Activated CD8-positive, alpha-beta memory T cell treated with anti-CD3 and anti-CD28 coated beads, Interleukin-2, amount 10 ng/mL, durations not matched to agents 7 days and 5 days (primary cell): ENCODE measurements at regions not wholly inside any gene's neighbourhood (a gene's known extent, or its start where the extent isn't known, plus 50 kb on each side); places are given as distances from the start of the nearest gene placed in this dataset.
"Not testable (repeated sequence)": the region's sequence is repeated elsewhere in the genome, so short reads cannot be mapped to it uniquely, and the experiment has no call there.

ENCODE experiments used
- ATAC-seq: fragments of 150-1000 bp; cut with Tn5 transposase; one replicate; pipeline ENCODE4 v1.10.0; 2021; ENCODE audit warnings: moderate library complexity
- CTCF ChIA-PET: fragments of 350-600 bp; sonication (Branson Sonifier 250); formaldehyde crosslinking; loops from one replicate; lab custom pipeline; 2021; ENCODE audit warnings: antibody characterized with exemption; lab: Charles Lee
- DNase-seq: peaks from one replicate; pipeline ENCODE4 v3.0.0-alpha.2; 2020
- H3K27ac Mint-ChIP-seq: one replicate; pipeline ENCODE4 v1.8.0; 2021; ENCODE audit warnings: mild to moderate bottlenecking, mixed read lengths
- H3K27me3 Mint-ChIP-seq: one replicate; pipeline ENCODE4 v1.8.0; 2021; ENCODE audit warnings: mixed read lengths
- H3K36me3 Mint-ChIP-seq: one replicate; pipeline ENCODE4 v1.8.0; 2021; ENCODE audit warnings: mild to moderate bottlenecking, mixed read lengths
- H3K4me1 Mint-ChIP-seq: one replicate; pipeline ENCODE4 v1.8.0; 2021; ENCODE audit warnings: mixed read lengths
- H3K4me3 Mint-ChIP-seq: one replicate; pipeline ENCODE4 v1.8.0; 2021; ENCODE audit warnings: mild to moderate bottlenecking, moderate library complexity, mixed read lengths
- H3K9me3 Mint-ChIP-seq: one replicate; pipeline ENCODE4 v1.8.0; 2022; ENCODE audit warnings: low read depth, mixed read lengths

DNA sequence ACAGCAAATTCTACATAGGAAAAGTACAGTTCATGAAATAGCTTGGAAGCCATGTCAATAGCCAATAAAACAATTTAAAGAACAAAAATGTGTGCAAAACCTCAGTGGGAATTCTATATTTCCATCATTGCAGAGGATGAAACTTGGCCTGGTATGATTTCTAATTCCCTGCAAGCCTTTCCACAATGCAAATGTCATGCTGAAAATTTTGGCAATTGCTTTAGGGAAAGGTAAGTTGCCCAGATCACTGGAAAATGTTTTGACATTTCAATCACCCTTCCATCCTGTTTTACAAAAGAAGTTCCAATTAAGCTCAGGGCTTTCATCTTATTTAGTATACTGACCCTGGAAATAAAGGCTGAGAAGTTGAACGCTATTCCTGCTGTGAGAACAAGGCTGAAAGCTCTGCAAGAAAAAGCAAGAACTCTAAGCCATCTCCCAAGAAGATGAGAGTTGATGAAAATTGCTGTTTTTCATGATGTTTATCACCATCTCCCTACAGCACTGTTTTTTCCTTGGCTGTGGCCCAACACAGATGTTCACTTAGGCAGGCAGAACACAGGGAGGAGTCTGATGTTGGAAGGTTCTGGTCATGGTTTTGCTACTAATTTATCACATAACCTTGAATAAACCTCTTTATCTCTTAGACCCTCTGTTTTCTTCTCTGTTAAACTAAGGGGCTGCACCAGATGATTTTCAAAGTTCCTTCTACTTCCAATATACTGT is 263.7 kb downstream of the KCTD12 start:
- CTCF ChIA-PET: interaction anchor here (1.5 kb wide), 1 partner anchor 57 kb away, joined by 3 read pairs; no protein-coding TSS in a partner anchor

DNA sequence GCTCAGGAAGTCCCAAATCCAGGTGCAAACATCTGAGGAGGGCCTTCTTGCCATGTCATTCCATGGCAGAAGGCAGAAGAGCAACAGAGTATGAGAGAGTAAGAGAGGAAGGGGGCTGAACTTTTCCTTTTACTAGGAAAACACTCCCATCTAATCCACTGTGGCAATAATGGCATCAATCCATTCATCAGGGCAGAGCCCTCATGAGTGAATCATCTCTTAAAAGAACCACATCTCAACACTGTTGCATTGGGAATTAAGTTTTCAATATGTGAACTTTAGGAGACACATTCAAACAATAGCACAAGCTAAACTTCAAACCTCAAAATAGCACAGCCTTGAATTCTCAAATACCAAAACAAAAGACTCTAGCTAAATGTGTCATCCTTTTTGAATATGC is 264.5 kb downstream of the KCTD12 start:
- Mint-ChIP-seq H3K36me3 (no peaks in the 10 kb centered on the region), H3K4me3 (no peak overlapping the region), H3K27ac (no peak overlapping the region), H3K9me3 (no peaks in the 10 kb centered on the region), H3K4me1 (no peaks in the 10 kb centered on the region), H3K27me3 (no peaks in the 10 kb centered on the region)
- DNase-seq (no peak), ATAC-seq (no peak)
- CTCF ChIA-PET: no interaction called here

More for the DNA sequence above, 263.7 kb downstream of the KCTD12 start:
- Mint-ChIP-seq H3K4me3 (no peak overlapping the region), H3K27me3 (no peaks in the 10 kb centered on the region), H3K9me3 (no peaks in the 10 kb centered on the region), H3K4me1 (no peaks in the 10 kb centered on the region), H3K27ac (no peak overlapping the region), H3K36me3 (no peaks in the 10 kb centered on the region)
- ATAC-seq: no peak
- DNase-seq: no peak

DNA sequence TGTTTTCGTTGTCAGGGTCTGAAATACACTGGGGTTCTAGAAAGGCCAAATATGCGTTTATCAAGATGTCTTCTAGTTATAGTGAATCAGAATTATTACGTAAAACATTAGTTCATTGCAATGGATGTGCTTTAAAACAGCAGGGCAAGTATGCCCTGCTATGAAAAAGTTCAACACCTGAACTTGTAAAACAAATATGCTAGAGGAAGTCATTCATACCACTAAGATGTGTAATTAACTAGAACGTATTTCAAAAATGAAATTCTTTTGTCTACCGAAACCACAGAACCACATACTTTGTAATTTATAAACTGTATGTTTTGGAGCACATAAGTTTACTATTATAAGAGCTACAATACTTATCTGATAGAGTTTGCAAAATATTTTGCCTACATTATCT is 266.2 kb downstream of the KCTD12 start:
- DNase-seq (no peak), ATAC-seq (no peak)
- CTCF ChIA-PET: no interaction called here
- H3K27ac Mint-ChIP-seq: no peak overlapping the region
- H3K9me3 Mint-ChIP-seq: no peaks in the 10 kb centered on the region
- H3K27me3 Mint-ChIP-seq: no peaks in the 10 kb centered on the region
- no peaks in the 10 kb centered on the region for H3K36me3 Mint-ChIP-seq
- H3K4me3 Mint-ChIP-seq: no peak overlapping the region
- H3K4me1 Mint-ChIP-seq: no peaks in the 10 kb centered on the region

DNA sequence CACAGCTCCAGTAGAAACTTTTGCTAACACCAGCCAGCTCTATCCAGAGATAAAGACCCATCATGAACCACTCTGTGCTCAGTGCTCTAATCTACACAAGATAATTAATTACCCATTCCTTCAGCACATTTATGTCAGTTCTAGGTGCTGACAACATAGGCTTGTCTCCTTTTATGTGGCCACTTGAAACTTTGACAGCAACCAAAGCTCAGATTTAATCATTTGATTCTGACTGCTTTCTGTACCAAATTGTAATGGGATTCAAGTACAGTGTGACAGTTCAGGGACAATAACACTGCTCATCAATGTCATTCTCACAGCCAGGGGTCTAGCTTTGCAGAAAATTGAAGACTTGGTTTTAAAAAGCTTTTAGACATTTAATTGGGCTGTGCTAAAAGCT is 266.6 kb downstream of the KCTD12 start:
- no peaks in the 10 kb centered on the region for H3K9me3 Mint-ChIP-seq
- DNase-seq (no peak), ATAC-seq (no peak)
- H3K4me3 Mint-ChIP-seq: no peak overlapping the region
- H3K36me3 Mint-ChIP-seq: no peaks in the 10 kb centered on the region
- CTCF ChIA-PET: no interaction called here
- H3K27me3 Mint-ChIP-seq: no peaks in the 10 kb centered on the region
- no peak overlapping the region for H3K27ac Mint-ChIP-seq
- H3K4me1 Mint-ChIP-seq: no peaks in the 10 kb centered on the region

DNA sequence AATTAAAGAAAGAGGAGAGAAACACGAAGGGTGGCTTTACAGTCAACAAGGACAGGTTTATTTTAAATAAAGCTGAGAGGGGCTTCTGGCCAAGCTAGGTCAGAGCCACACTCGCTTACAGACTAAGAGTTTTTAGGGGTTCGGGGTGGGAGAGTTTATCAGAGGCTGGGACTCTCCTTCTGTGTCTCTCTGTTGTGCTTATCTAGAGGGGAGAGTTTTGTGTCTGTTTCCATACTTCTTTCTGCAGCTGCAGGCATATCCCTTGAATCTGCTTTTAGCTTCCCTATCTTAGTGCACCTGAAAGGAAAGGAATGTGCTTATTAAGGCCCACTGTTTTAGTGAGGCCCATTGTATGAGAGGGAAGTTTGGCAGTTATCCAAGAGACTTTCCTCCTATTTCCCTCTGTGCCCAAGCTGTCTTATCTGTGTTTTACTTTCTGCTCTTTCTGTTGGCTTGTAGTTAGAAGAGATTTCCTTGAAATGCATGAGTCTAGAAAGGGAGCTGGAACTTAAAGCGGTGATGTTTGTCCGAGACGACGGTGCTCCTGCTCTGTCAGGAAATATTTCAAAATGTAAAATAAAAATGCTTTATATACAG is 275.3 kb downstream of the KCTD12 start:
- DNase-seq (no peak), ATAC-seq (no peak)
- CTCF ChIA-PET: no interaction called here
- no peak overlapping the region for H3K4me3 Mint-ChIP-seq
- H3K36me3 Mint-ChIP-seq: no peaks in the 10 kb centered on the region
- H3K27ac Mint-ChIP-seq: no peak overlapping the region
- no peaks in the 10 kb centered on the region for H3K9me3 Mint-ChIP-seq
- no peaks in the 10 kb centered on the region for H3K4me1 Mint-ChIP-seq
- no peaks in the 10 kb centered on the region for H3K27me3 Mint-ChIP-seq

DNA sequence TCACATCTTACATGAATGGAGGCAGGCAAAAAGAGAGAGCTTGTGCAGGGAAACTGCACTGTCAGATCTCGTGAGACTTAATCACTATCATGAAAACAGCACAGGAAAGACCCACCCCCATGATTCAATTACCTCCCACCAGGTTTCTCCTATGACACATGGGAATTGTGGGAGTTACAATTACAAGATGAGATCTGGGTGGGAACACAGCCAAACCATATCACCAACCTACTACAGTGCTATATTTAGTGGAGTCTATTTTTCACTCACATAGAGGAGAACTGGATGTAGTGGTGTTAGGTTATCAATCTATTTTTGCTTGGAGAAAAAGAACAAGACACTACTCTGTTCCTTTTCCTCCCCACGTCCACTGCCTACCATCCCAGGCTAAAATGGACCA is 276.6 kb downstream of the KCTD12 start:
- no peak overlapping the region for H3K27ac Mint-ChIP-seq
- H3K36me3 Mint-ChIP-seq: no peaks in the 10 kb centered on the region
- DNase-seq: no peak
- no peaks in the 10 kb centered on the region for H3K4me1 Mint-ChIP-seq
- ATAC-seq: no peak
- H3K9me3 Mint-ChIP-seq: no peaks in the 10 kb centered on the region
- CTCF ChIA-PET: no interaction called here
- H3K4me3 Mint-ChIP-seq: no peak overlapping the region
- no peaks in the 10 kb centered on the region for H3K27me3 Mint-ChIP-seq

DNA sequence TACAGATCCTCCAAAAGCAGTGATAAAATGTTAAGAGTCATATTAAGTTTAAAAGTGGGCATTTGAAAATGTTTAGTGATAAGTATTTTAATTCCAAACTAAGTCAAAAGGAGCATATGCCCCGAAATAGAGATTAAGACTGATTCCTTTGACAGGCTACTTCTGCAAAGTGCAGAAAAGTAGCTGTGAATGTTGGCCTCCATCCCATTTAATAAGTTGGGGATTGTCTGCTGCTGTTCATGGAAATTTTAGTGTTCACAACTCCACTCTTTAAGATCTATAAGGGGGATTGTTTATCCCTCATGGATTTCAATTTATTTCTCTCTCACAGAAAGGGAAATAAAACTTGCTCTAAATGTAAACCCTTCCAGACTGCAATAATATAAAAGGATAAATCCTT is 278.3 kb downstream of the KCTD12 start:
- H3K27ac Mint-ChIP-seq: no peak overlapping the region
- ATAC-seq: no peak

DNA sequence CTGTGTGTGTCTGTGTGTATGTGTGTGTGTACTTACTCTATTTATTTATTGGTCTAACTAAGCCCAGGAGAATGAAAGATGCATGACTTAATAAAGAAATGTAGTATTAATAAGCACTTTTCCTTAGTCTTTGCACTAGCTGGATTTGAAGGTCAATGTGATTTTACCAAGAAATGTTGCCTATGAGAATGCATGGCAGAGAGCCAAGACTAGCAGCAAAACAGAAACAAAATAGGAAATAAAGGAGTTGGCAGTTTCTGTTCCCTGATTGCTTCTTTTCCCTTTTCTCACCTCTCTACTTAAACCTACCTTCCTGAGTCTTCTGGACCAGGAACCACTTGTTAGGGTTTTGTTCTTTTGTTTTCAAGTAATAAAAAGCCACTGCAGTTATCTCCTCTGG is 286.1 kb downstream of the KCTD12 start:
- ATAC-seq: no peak
- CTCF ChIA-PET: no interaction called here
- Mint-ChIP-seq H3K27ac (no peak overlapping the region), H3K4me3 (no peak overlapping the region), H3K9me3 (no peaks in the 10 kb centered on the region), H3K27me3 (peaks cover 2% of the 10 kb centered on the region), H3K36me3 (no peaks in the 10 kb centered on the region), H3K4me1 (no peaks in the 10 kb centered on the region)
- DNase-seq: no peak

More for the DNA sequence above, 278.3 kb downstream of the KCTD12 start:
- DNase-seq: no peak
- Mint-ChIP-seq H3K9me3 (no peaks in the 10 kb centered on the region), H3K4me3 (no peak overlapping the region), H3K27me3 (no peaks in the 10 kb centered on the region), H3K4me1 (no peaks in the 10 kb centered on the region), H3K36me3 (no peaks in the 10 kb centered on the region)
- CTCF ChIA-PET: interaction anchor here (0.6 kb wide), 1 partner anchor 78 kb away, joined by 3 read pairs; no protein-coding TSS in a partner anchor

DNA sequence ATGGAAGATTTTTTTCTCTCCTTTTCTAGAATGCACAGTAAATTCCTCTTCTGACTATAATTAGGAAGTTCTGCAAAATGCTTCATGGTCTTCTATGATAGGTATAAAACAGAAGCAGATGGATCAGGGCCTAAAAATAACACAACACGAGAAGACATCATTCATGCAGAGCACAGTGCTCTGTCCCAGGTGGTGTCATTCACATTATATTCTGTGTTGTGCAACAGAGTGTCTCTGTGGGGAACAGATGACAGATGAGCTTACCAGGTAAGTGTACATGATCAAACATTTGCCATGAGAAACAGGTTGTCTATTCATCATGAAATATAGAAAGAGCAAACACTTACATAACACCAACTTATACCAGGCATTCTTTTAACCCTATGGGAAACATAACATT is 288.3 kb downstream of the KCTD12 start:
- Mint-ChIP-seq H3K36me3 (no peaks in the 10 kb centered on the region), H3K27ac (no peak overlapping the region), H3K27me3 (peaks cover 2% of the 10 kb centered on the region), H3K4me3 (no peak overlapping the region), H3K4me1 (no peaks in the 10 kb centered on the region), H3K9me3 (no peaks in the 10 kb centered on the region)
- CTCF ChIA-PET: no interaction called here
- ATAC-seq: no peak
- no peak for DNase-seq

DNA sequence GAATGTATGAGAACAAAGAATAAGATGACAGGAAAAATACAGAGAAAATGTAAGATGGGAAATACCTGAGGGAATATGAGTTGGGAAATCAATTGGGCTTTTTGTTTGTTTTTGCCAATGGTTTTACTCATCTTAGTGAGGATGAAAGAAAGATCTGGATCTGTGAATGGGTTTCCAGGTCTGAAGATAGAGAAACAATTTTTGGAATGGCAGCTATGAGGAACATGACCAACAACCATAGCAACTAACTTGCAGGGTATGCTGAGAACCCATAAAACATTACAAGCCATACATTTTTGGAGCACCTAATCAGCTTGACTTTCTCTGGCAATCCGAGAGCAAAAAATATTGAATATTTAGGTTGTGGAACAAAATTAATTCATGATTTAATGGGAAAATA is 290.0 kb downstream of the KCTD12 start:
- Mint-ChIP-seq H3K9me3 (no peaks in the 10 kb centered on the region), H3K4me1 (no peaks in the 10 kb centered on the region), H3K27ac (no peak overlapping the region), H3K4me3 (no peak overlapping the region), H3K36me3 (no peaks in the 10 kb centered on the region), H3K27me3 (peaks cover 2% of the 10 kb centered on the region)
- CTCF ChIA-PET: no interaction called here
- DNase-seq (no peak), ATAC-seq (no peak)

DNA sequence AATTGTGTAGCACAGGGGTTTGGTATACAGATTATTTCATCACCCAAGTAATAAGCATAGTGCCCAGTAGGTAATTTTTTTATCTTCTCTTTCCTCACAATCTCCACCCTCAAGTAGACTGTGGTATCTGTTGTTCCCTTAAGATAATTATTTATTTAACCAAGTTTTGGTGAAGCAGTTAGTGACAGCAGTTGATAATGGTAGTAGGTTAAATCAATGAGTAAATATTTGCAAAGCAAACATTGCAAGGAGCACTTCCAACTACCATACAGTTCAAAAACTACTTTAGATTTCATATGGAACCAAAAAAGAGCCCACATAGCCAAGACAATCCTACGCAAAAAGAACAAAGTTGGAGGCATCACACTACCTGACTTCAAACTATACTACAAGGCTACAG is 291.8 kb downstream of the KCTD12 start:
- no peak overlapping the region for H3K27ac Mint-ChIP-seq
- peaks cover 2% of the 10 kb centered on the region for H3K27me3 Mint-ChIP-seq
- ATAC-seq: no peak
- H3K4me3 Mint-ChIP-seq: no peak overlapping the region
- no peaks in the 10 kb centered on the region for H3K4me1 Mint-ChIP-seq
- DNase-seq: no peak
- CTCF ChIA-PET: no interaction called here
- H3K36me3 Mint-ChIP-seq: no peaks in the 10 kb centered on the region
- no peaks in the 10 kb centered on the region for H3K9me3 Mint-ChIP-seq

DNA sequence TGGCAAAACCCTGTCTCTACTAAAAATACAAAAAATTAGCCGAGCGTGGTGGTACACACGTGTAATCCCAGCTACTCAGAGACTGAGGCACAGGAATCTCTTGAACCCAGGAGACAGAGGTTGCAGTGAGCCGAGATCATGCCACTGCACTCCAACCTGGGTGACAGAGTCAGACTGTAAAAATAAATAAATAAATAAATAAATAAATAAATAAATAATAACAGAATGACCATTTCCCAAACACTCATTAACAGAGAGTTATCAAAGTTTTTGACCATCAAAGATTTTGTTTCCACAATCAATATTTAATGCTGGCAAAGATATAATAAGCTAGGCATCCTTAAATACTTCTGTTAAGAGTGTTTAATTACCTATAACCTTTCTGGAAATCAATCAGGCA is 299.4 kb downstream of the KCTD12 start:
- Mint-ChIP-seq H3K9me3 (no peaks in the 10 kb centered on the region), H3K4me1 (no peaks in the 10 kb centered on the region), H3K4me3 (no peak overlapping the region), H3K27me3 (no peaks in the 10 kb centered on the region), H3K27ac (no peak overlapping the region), H3K36me3 (no peaks in the 10 kb centered on the region)
- CTCF ChIA-PET: no interaction called here
- ATAC-seq: no peak
- DNase-seq: no peak

DNA sequence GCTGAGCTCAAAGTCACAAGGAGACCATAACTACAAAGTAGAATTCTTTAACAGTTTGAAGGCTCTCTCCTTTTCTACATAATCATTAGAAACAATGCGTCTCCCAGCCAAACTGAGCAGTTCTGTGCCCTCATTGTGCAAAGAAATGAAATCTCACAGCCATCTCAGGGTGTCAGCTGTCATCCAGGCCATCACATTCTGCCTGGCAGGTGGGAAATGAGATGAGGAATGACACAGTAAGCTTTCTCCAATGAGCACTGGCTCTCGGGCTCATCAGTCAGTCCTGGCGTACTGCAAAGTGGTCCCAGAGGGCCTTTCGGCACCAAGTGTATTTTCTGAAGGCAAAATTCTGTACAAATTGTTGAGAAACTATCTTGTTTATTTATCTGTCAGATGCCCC is 306.5 kb downstream of the KCTD12 start:
- H3K27ac Mint-ChIP-seq: no peak overlapping the region
- no peaks in the 10 kb centered on the region for H3K4me1 Mint-ChIP-seq
- H3K9me3 Mint-ChIP-seq: peaks cover 3% of the 10 kb centered on the region
- DNase-seq: no peak
- H3K4me3 Mint-ChIP-seq: no peak overlapping the region
- no peaks in the 10 kb centered on the region for H3K36me3 Mint-ChIP-seq
- H3K27me3 Mint-ChIP-seq: no peaks in the 10 kb centered on the region
- CTCF ChIA-PET: no interaction called here
- no peak for ATAC-seq

DNA sequence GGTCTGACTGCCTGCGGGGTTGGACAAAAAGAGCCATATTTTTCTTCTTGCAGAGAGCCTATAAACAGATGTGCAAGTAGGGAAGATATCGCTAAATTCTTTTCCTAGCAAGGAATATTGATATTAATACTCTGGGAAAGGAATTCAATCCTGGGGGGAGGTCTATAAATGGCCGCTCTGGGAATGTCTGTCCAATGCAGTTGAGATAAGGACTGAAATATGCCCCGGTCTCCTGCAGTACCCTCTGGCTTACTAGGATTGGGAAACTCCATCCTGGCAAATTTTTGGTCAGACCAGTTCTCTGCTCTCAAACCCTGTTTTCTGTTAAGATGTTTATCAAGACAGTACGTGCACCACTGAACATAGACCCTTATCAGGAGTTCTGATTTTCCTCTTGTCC is 310.6 kb downstream of the KCTD12 start:
- H3K27me3 Mint-ChIP-seq, DNase-seq, H3K36me3 Mint-ChIP-seq, H3K9me3 Mint-ChIP-seq, H3K4me1 Mint-ChIP-seq, H3K27ac Mint-ChIP-seq, CTCF ChIA-PET, ATAC-seq, H3K4me3 Mint-ChIP-seq: not testable (repeated sequence)
